MM.1S (cell line): ENCODE measurements at regions not wholly inside any gene's neighbourhood (a gene's known extent, or its start where the extent isn't known, plus 50 kb on each side); places are given as distances from the start of the nearest gene placed in this dataset.

ENCODE experiments used
- DNase-seq: peaks from one replicate; pipeline ENCODE4 v3.0.0-alpha.2; 2015
- H2AFZ ChIP-seq: fragments of 300-600 bp; sonication (generic); 2 replicates; pipeline ENCODE4 v1.6.0; 2016; ENCODE audit warnings: antibody characterized with exemption, low read length
- H3F3A ChIP-seq: fragments of 300-600 bp; sonication (generic); 2 replicates; pipeline ENCODE4 v1.6.1; 2016; ENCODE audit warnings: mild to moderate bottlenecking, antibody characterized with exemption, low read length, moderate library complexity, mixed read lengths; ENCODE audit not compliant: insufficient read depth
- H3K27ac ChIP-seq: fragments of 300-600 bp; sonication (generic); 2 replicates; pipeline ENCODE4 v1.5.1; 2016; ENCODE audit warnings: mild to moderate bottlenecking, low read length
- H3K27me3 ChIP-seq: fragments of 300-600 bp; sonication (generic); replicated peaks from 2 replicates; pipeline ENCODE4 v1.6.0; 2016; ENCODE audit warnings: low read length; ENCODE audit not compliant: insufficient read depth
- H3K36me3 ChIP-seq: fragments of 300-600 bp; sonication (generic); replicated peaks from 2 replicates; pipeline ENCODE4 v1.6.1; 2016; ENCODE audit warnings: mild to moderate bottlenecking, low read length, mixed read lengths; ENCODE audit not compliant: insufficient read depth
- H3K4me1 ChIP-seq: fragments of 300-600 bp; sonication (generic); 2 replicates; pipeline ENCODE4 v1.6.1; 2016; ENCODE audit warnings: low read length, mixed read lengths
- H3K4me2 ChIP-seq: fragments of 300-600 bp; sonication (generic); 2 replicates; pipeline ENCODE4 v1.6.0; 2016; ENCODE audit warnings: low read depth, low read length
- H3K4me3 ChIP-seq: fragments of 300-600 bp; sonication (generic); 2 replicates; pipeline ENCODE4 v1.5.1; 2016; ENCODE audit warnings: low read length, mixed read lengths
- H3K79me2 ChIP-seq: fragments of 300-600 bp; sonication (generic); 2 replicates; pipeline ENCODE4 v1.6.1; 2016; ENCODE audit warnings: mixed run types, low read length, mixed read lengths
- H3K9ac ChIP-seq: fragments of 300-600 bp; sonication (generic); 2 replicates; pipeline ENCODE4 v1.6.1; 2016; ENCODE audit warnings: low read length, mixed read lengths
- H3K9me2 ChIP-seq: fragments of 300-600 bp; sonication (generic); replicated peaks from 2 replicates; pipeline ENCODE4 v1.6.1; 2016; ENCODE audit warnings: mild to moderate bottlenecking, low read length, mixed read lengths; ENCODE audit not compliant: insufficient read depth
- H3K9me3 ChIP-seq: fragments of 300-600 bp; sonication (generic); replicated peaks from 2 replicates; pipeline ENCODE4 v1.6.1; 2016; ENCODE audit warnings: mild to moderate bottlenecking, low read length, mixed read lengths; ENCODE audit not compliant: insufficient read depth
- H4K20me1 ChIP-seq: fragments of 300-600 bp; sonication (generic); 2 replicates; pipeline ENCODE4 v1.6.1; 2016; ENCODE audit warnings: mild to moderate bottlenecking, low read length, moderate library complexity, mixed read lengths; ENCODE audit not compliant: insufficient read depth
- CTCF ChIP-seq: fragments of 300-600 bp; sonication (generic); IDR thresholded peaks from 2 replicates; pipeline ENCODE4 v1.5.1; 2016; ENCODE audit warnings: antibody characterized with exemption, low read length, mixed read lengths
- EZH2 ChIP-seq: fragments of 300-600 bp; sonication (generic); optimal IDR thresholded peaks from 2 replicates; pipeline ENCODE3; 2017; ENCODE audit warnings: low read depth, mild to moderate bottlenecking, antibody characterized with exemption, low read length, mixed read lengths
- EZH2phosphoT487 ChIP-seq: fragments of 300-600 bp; sonication (generic); IDR thresholded peaks from 2 replicates; pipeline ENCODE4 v1.6.1; 2018; ENCODE audit warnings: antibody characterized with exemption, low read length

GRCh38 chr2:219752726-219753125 lies 125.3 kb downstream of the SLC4A3 start:
- H3K27me3 ChIP-seq: no peaks in the 10 kb centered on the region
- TF ChIP-seq EZH2phosphoT487 (no peak), CTCF (no peak), EZH2 (no peak)
- no peak overlapping the region for H2AFZ ChIP-seq
- DNase-seq: no peak
- H3F3A ChIP-seq: no peaks in the 10 kb centered on the region
- H3K27ac ChIP-seq: no peak overlapping the region
- H3K4me3 ChIP-seq: no peak overlapping the region
- H3K79me2 ChIP-seq: no peaks in the 10 kb centered on the region
- H3K9me2 ChIP-seq: no peaks in the 10 kb centered on the region
- H3K36me3 ChIP-seq: no peaks in the 10 kb centered on the region
- H3K4me2 ChIP-seq: no peak overlapping the region
- H3K9me3 ChIP-seq: no peaks in the 10 kb centered on the region
- H3K4me1 ChIP-seq: no peaks in the 10 kb centered on the region
- no peaks in the 10 kb centered on the region for H4K20me1 ChIP-seq
- no peak overlapping the region for H3K9ac ChIP-seq

GRCh38 chr2:219758907-219759680 lies 131.7 kb downstream of the SLC4A3 start:
- no peak overlapping the region for H3K4me2 ChIP-seq
- H3K4me1 ChIP-seq: no peaks in the 10 kb centered on the region
- H3K9me3 ChIP-seq: no peaks in the 10 kb centered on the region
- DNase-seq: no peak
- H4K20me1 ChIP-seq: no peaks in the 10 kb centered on the region
- no peaks in the 10 kb centered on the region for H3K27me3 ChIP-seq
- no peaks in the 10 kb centered on the region for H3F3A ChIP-seq
- H3K36me3 ChIP-seq: no peaks in the 10 kb centered on the region
- no peaks in the 10 kb centered on the region for H3K79me2 ChIP-seq
- no peak overlapping the region for H3K9ac ChIP-seq
- H2AFZ ChIP-seq: no peak overlapping the region
- H3K9me2 ChIP-seq: no peaks in the 10 kb centered on the region
- no peak overlapping the region for H3K27ac ChIP-seq
- no peak overlapping the region for H3K4me3 ChIP-seq
- TF ChIP-seq CTCF (no peak), EZH2 (no peak), EZH2phosphoT487 (no peak)

- Histone ChIP-seq H4K20me1 (no peaks in the 10 kb centered on the region), H3K27ac (no peak overlapping the region), H2AFZ (no peak overlapping the region), H3K9me3 (no peaks in the 10 kb centered on the region), H3K4me1 (no peaks in the 10 kb centered on the region), H3K4me3 (no peak overlapping the region), H3K79me2 (no peaks in the 10 kb centered on the region), H3K36me3 (no peaks in the 10 kb centered on the region), H3F3A (no peaks in the 10 kb centered on the region), H3K9ac (no peak overlapping the region), H3K27me3 (no peaks in the 10 kb centered on the region), H3K9me2 (no peaks in the 10 kb centered on the region), H3K4me2 (no peak overlapping the region)
- peak; percentile 16 for DNase-seq
- no peak for TF ChIP-seq EZH2
- no peak for TF ChIP-seq EZH2phosphoT487
- TF ChIP-seq CTCF: no peak
Observed at GRCh38 chr2:219759801-219760200, 132.4 kb downstream of the SLC4A3 start.
